ENCODE measurements at regions not wholly inside any gene's neighbourhood (a gene's known extent, or its start where the extent isn't known, plus 50 kb on each side); places are given as distances from the start of the nearest gene placed in this dataset.

GRCh38 chr2:224210286-224211180, 171.4 kb upstream of the SERPINE2 start:
- no peaks in the 10 kb centered on the region for H3K36me3 ChIP-seq (ENCODE audit: control insufficient read depth in 2 of 2, insufficient read depth in 2 of 2, low read length in 1 of 2)
- H3K4me1 ChIP-seq (ENCODE audit: control insufficient read depth in 2 of 2, insufficient read depth in 2 of 2, low read length in 2 of 2): no peaks in the 10 kb centered on the region
- WGBS: 83% methylated on average over 6 of the region's 6 CpGs
- H3K4me3 ChIP-seq (ENCODE audit: low read length in 2 of 2): no peak overlapping the region
- no peaks in the 10 kb centered on the region for H3K9me3 ChIP-seq (ENCODE audit: control insufficient read depth in 2 of 2, insufficient read depth in 1 of 2, low read length in 1 of 2)
- no peak for DNase-seq (ENCODE audit: low read depth in 6 of 9, low spot score in 9 of 9)
- H3K27ac ChIP-seq (ENCODE audit: low read depth in 1 of 2, low read length in 1 of 2): no peak overlapping the region
- H3K27me3 ChIP-seq (ENCODE audit: control insufficient read depth in 2 of 2, insufficient read depth in 1 of 2, low read length in 1 of 2): no peaks in the 10 kb centered on the region

DNA sequence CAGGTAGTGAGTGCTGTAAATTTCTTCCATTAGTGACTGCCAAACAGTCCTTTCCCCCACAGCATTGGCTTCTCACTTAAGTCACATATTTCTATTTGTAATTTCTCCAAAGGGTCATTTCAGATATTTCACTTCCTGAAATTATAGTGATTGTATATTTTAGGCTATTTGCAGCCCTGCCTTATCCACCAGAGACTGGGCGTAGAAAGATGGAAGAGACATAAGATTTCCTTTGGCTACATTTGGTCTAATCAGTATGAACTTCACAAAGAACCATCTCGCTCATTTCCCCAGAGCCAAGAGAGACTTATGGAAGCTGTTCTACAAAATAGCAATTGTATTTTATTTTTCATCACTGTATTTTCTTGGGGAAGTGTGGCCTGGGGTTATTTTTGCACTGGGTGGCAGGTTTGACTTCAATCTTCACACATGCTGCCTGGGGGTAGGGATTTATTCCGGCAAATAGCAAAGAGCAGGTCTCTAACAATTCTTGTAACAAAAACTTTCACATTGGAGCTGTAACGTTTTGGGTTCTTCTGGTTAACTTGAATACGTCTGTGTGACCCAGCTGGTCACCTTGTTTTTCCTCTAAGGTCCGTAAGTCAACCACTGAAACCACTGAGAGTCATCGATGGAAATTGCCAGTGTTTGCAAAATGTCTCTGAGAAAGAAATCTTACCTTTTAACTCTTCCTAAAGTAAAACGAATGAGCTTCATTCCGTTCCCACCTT, 170.6 kb upstream of the SERPINE2 start:
- H3K9me3 ChIP-seq (ENCODE audit: control insufficient read depth in 2 of 2, insufficient read depth in 1 of 2, low read length in 1 of 2): no peaks in the 10 kb centered on the region
- H3K27ac ChIP-seq (ENCODE audit: low read depth in 1 of 2, low read length in 1 of 2): no peak overlapping the region
- no peaks in the 10 kb centered on the region for H3K36me3 ChIP-seq (ENCODE audit: control insufficient read depth in 2 of 2, insufficient read depth in 2 of 2, low read length in 1 of 2)
- no peak for DNase-seq (ENCODE audit: low read depth in 6 of 9, low spot score in 9 of 9)
- H3K27me3 ChIP-seq (ENCODE audit: control insufficient read depth in 2 of 2, insufficient read depth in 1 of 2, low read length in 1 of 2): no peaks in the 10 kb centered on the region
- no peak overlapping the region for H3K4me3 ChIP-seq (ENCODE audit: low read length in 2 of 2)
- no peaks in the 10 kb centered on the region for H3K4me1 ChIP-seq (ENCODE audit: control insufficient read depth in 2 of 2, insufficient read depth in 2 of 2, low read length in 2 of 2)
- WGBS: 92% methylated on average over 9 of the region's 9 CpGs

DNA sequence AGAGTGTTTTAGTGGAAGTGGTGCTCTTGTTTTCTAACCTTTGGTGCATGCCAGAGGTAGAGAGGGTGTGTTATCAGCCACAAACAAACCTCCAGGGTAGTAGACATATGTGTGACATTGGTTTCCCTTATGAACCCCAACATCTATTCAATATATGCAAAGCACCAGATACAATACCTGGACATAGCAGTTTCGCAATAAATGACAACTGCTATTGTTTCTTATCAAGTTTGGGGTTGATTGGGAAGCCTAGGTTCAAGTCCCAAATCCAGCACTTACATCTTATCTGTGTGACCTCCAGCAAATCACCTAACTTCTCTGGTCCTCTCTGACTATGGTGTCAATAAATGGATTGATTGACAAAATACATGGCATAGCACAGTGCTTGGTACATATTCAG, 169.4 kb upstream of the SERPINE2 start:
- H3K9me3 ChIP-seq (ENCODE audit: control insufficient read depth in 2 of 2, insufficient read depth in 1 of 2, low read length in 1 of 2): no peaks in the 10 kb centered on the region
- WGBS: 94% methylated on average over 1 of the region's 1 CpG
- no peaks in the 10 kb centered on the region for H3K4me1 ChIP-seq (ENCODE audit: control insufficient read depth in 2 of 2, insufficient read depth in 2 of 2, low read length in 2 of 2)
- no peaks in the 10 kb centered on the region for H3K36me3 ChIP-seq (ENCODE audit: control insufficient read depth in 2 of 2, insufficient read depth in 2 of 2, low read length in 1 of 2)
- DNase-seq (ENCODE audit: low read depth in 6 of 9, low spot score in 9 of 9): no peak
- no peak overlapping the region for H3K27ac ChIP-seq (ENCODE audit: low read depth in 1 of 2, low read length in 1 of 2)
- H3K4me3 ChIP-seq (ENCODE audit: low read length in 2 of 2): no peak overlapping the region
- H3K27me3 ChIP-seq (ENCODE audit: control insufficient read depth in 2 of 2, insufficient read depth in 1 of 2, low read length in 1 of 2): no peaks in the 10 kb centered on the region

- H3K36me3 ChIP-seq (ENCODE audit: control insufficient read depth in 2 of 2, insufficient read depth in 2 of 2, low read length in 1 of 2): no peaks in the 10 kb centered on the region
- H3K4me3 ChIP-seq (ENCODE audit: low read length in 2 of 2): no peak overlapping the region
- H3K9me3 ChIP-seq (ENCODE audit: control insufficient read depth in 2 of 2, insufficient read depth in 1 of 2, low read length in 1 of 2): no peaks in the 10 kb centered on the region
- 71% methylated on average over 3 of the region's 3 CpGs for WGBS
- H3K27me3 ChIP-seq (ENCODE audit: control insufficient read depth in 2 of 2, insufficient read depth in 1 of 2, low read length in 1 of 2): no peaks in the 10 kb centered on the region
- no peaks in the 10 kb centered on the region for H3K4me1 ChIP-seq (ENCODE audit: control insufficient read depth in 2 of 2, insufficient read depth in 2 of 2, low read length in 2 of 2)
- no peak overlapping the region for H3K27ac ChIP-seq (ENCODE audit: low read depth in 1 of 2, low read length in 1 of 2)
- no peak for DNase-seq (ENCODE audit: low read depth in 6 of 9, low spot score in 9 of 9)
These were observed 168.9 kb upstream of the SERPINE2 start for GRCh38 chr2:224208007-224208406.

GRCh38 chr2:224206816-224207215, 167.7 kb upstream of the SERPINE2 start:
- Histone ChIP-seq H3K27me3 (ENCODE audit: control insufficient read depth in 2 of 2, insufficient read depth in 1 of 2, low read length in 1 of 2) (no peaks in the 10 kb centered on the region), H3K4me1 (ENCODE audit: control insufficient read depth in 2 of 2, insufficient read depth in 2 of 2, low read length in 2 of 2) (no peaks in the 10 kb centered on the region), H3K36me3 (ENCODE audit: control insufficient read depth in 2 of 2, insufficient read depth in 2 of 2, low read length in 1 of 2) (no peaks in the 10 kb centered on the region), H3K9me3 (ENCODE audit: control insufficient read depth in 2 of 2, insufficient read depth in 1 of 2, low read length in 1 of 2) (no peaks in the 10 kb centered on the region), H3K27ac (ENCODE audit: low read depth in 1 of 2, low read length in 1 of 2) (no peak overlapping the region), H3K4me3 (ENCODE audit: low read length in 2 of 2) (no peak overlapping the region)
- 92% methylated on average over 3 of the region's 3 CpGs for WGBS
- DNase-seq (ENCODE audit: low read depth in 6 of 9, low spot score in 9 of 9): no peak

- DNase-seq (ENCODE audit: low read depth in 6 of 9, low spot score in 9 of 9): no peak
These were observed 163.3 kb upstream of the SERPINE2 start for GRCh38 chr2:224202281-224202865.

DNA sequence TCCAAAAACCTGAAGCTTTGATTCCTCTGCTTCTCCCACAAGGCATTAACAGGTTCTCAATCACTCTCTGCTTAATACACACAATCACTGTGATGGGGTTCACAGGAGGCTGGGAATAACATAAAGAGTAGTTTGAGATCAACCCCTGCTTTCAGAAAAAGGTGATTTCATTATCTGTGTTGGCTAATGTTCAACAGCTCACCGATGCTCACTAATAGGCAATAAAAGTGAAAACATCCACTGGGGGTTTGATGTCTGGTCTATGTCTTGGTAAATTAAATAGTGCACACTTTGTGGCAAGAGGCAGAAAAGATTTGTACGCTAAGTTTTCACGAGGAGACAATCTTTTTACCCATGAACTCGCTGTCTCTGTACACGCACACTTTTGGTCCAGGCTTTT, 159.3 kb upstream of the SERPINE2 start:
- WGBS: 94% methylated on average over 5 of the region's 5 CpGs
- H3K4me3 ChIP-seq (ENCODE audit: low read length in 2 of 2): no peak overlapping the region
- H3K27me3 ChIP-seq (ENCODE audit: control insufficient read depth in 2 of 2, insufficient read depth in 1 of 2, low read length in 1 of 2): no peaks in the 10 kb centered on the region
- no peaks in the 10 kb centered on the region for H3K36me3 ChIP-seq (ENCODE audit: control insufficient read depth in 2 of 2, insufficient read depth in 2 of 2, low read length in 1 of 2)
- no peak overlapping the region for H3K27ac ChIP-seq (ENCODE audit: low read depth in 1 of 2, low read length in 1 of 2)
- H3K9me3 ChIP-seq (ENCODE audit: control insufficient read depth in 2 of 2, insufficient read depth in 1 of 2, low read length in 1 of 2): peaks cover 0 to 4% of the 10 kb centered on the region in 2 donors
- H3K4me1 ChIP-seq (ENCODE audit: control insufficient read depth in 2 of 2, insufficient read depth in 2 of 2, low read length in 2 of 2): no peaks in the 10 kb centered on the region
- no peak for DNase-seq (ENCODE audit: low read depth in 6 of 9, low spot score in 9 of 9)

More at GRCh38 chr2:224202281-224202865, 163.3 kb upstream of the SERPINE2 start:
- no peaks in the 10 kb centered on the region for H3K9me3 ChIP-seq (ENCODE audit: control insufficient read depth in 2 of 2, insufficient read depth in 1 of 2, low read length in 1 of 2)
- 94% methylated on average over 6 of the region's 6 CpGs for WGBS
- no peaks in the 10 kb centered on the region for H3K36me3 ChIP-seq (ENCODE audit: control insufficient read depth in 2 of 2, insufficient read depth in 2 of 2, low read length in 1 of 2)
- H3K27ac ChIP-seq (ENCODE audit: low read depth in 1 of 2, low read length in 1 of 2): no peak overlapping the region
- no peaks in the 10 kb centered on the region for H3K27me3 ChIP-seq (ENCODE audit: control insufficient read depth in 2 of 2, insufficient read depth in 1 of 2, low read length in 1 of 2)
- H3K4me1 ChIP-seq (ENCODE audit: control insufficient read depth in 2 of 2, insufficient read depth in 2 of 2, low read length in 2 of 2): no peaks in the 10 kb centered on the region
- H3K4me3 ChIP-seq (ENCODE audit: low read length in 2 of 2): no peak overlapping the region

DNA sequence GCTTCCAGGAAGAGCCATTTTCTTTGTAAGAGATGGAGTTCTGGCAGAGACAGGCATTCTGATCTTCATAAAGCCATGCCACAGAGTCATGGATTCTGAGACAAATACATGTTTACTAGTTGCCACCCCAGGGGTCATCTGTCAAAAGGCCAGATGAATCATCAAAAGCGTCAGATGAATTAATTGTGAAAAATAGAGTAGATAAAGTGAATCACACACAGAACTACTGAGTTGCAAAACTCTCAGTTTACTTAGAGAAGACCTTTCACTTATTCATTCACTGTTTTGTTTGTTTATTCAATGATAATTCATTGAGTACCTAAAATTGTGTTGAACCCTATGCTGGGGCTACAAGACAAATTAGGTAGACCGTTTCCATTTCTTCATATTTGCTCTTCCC, 157.7 kb upstream of the SERPINE2 start:
- H3K9me3 ChIP-seq (ENCODE audit: control insufficient read depth in 2 of 2, insufficient read depth in 1 of 2, low read length in 1 of 2): peaks cover 0 to 4% of the 10 kb centered on the region in 2 donors
- H3K27ac ChIP-seq (ENCODE audit: low read depth in 1 of 2, low read length in 1 of 2): no peak overlapping the region
- H3K4me3 ChIP-seq (ENCODE audit: low read length in 2 of 2): no peak overlapping the region
- no peaks in the 10 kb centered on the region for H3K4me1 ChIP-seq (ENCODE audit: control insufficient read depth in 2 of 2, insufficient read depth in 2 of 2, low read length in 2 of 2)
- no peak for DNase-seq (ENCODE audit: low read depth in 6 of 9, low spot score in 9 of 9)
- H3K36me3 ChIP-seq (ENCODE audit: control insufficient read depth in 2 of 2, insufficient read depth in 2 of 2, low read length in 1 of 2): no peaks in the 10 kb centered on the region
- 96% methylated on average over 2 of the region's 2 CpGs for WGBS
- no peaks in the 10 kb centered on the region for H3K27me3 ChIP-seq (ENCODE audit: control insufficient read depth in 2 of 2, insufficient read depth in 1 of 2, low read length in 1 of 2)
